GM12878 (cell line): ENCODE measurements at regions not wholly inside any gene's neighbourhood (a gene's known extent, or its start where the extent isn't known, plus 50 kb on each side); places are given as distances from the start of the nearest gene placed in this dataset.

Source experiments
- ATAC-seq: fragments of 200-7000 bp; cut with Tn5 transposase; 3 replicates; pipeline ENCODE4 v1.9.1; 2020; ENCODE audit warnings: mild to moderate bottlenecking, moderate library complexity
- BruUV-seq: library from RNA; stranded (reverse); fragments of 400-500 nt; replicated peaks from 2 replicates; lab custom pipeline; 2021; lab: Mats Ljungman, UMichigan
- CTCF ChIA-PET: fragments of 300-600 bp; sonication (Branson Sonifier 250); formaldehyde crosslinking; extraction: SDS; loops from one replicate; lab custom pipeline; 2021; ENCODE audit warnings: inconsistent platforms; lab: Yijun Ruan, JAX
- POLR2A ChIA-PET: fragments of 350-600 bp; formaldehyde crosslinking; extraction: SDS; loops from one replicate; lab custom pipeline; 2021; ENCODE audit warnings: inconsistent platforms; lab: Charles Lee
- RAD21 ChIA-PET: fragments of 300-600 bp; sonication (Branson Sonifier 250); formaldehyde crosslinking; loops from one replicate; lab custom pipeline; 2023; ENCODE audit warnings: antibody characterized with exemption; ENCODE audit not compliant: unreplicated experiment; lab: Charles Lee
- SMC1A ChIA-PET: fragments of 300-600 bp; sonication (Branson Sonifier 250); formaldehyde crosslinking; loops from one replicate; lab custom pipeline; 2023; ENCODE audit not compliant: unreplicated experiment, uncharacterized antibody; lab: Charles Lee
- DNase-seq: peaks from one replicate; pipeline ENCODE4 v3.0.0-alpha.2; 2011; ENCODE audit warnings: low read depth, low spot score
- FAIRE-seq: peaks from 3 replicates; lab custom pipeline; 2011; peaks lifted over from hg19 to GRCh38; lab: Jason Lieb, UNC
- H2AFZ ChIP-seq: 2 replicates; pipeline ENCODE4 v1.6.0; 2011; ENCODE audit warnings: low read depth, low read length, control low read depth; ENCODE audit not compliant: control insufficient read depth
- H3K27ac ChIP-seq: 2 replicates; pipeline ENCODE4 v1.5.1; 2011; ENCODE audit warnings: control low read depth; ENCODE audit not compliant: control insufficient read depth, insufficient read depth
- H3K27me3 ChIP-seq, 2 experiments: replicated peaks in 1 of 2; 2 replicates each; pipeline versions ENCODE4 v1.6.0 to v1.6.1; 2011; ENCODE audit warnings: low read length in 1 of 2; ENCODE audit not compliant: control insufficient read depth in 2 of 2, insufficient read depth in 2 of 2
- H3K36me3 ChIP-seq, 2 experiments: 2 replicates each; pipeline ENCODE4 v1.5.1; 2011; ENCODE audit warnings: low read length in 1 of 2; ENCODE audit not compliant: control insufficient read depth in 2 of 2, insufficient read depth in 2 of 2
- H3K4me1 ChIP-seq: 2 replicates; pipeline ENCODE4 v1.6.1; 2011; ENCODE audit warnings: mild to moderate bottlenecking, low read length, moderate library complexity, mixed read lengths; ENCODE audit not compliant: control insufficient read depth, insufficient read depth
- H3K4me2 ChIP-seq: 2 replicates; pipeline ENCODE4 v1.6.0; 2011; ENCODE audit warnings: control low read depth; ENCODE audit not compliant: control insufficient read depth, insufficient read depth
- H3K4me3 ChIP-seq: fragments of 200-600 bp; sonication (generic); 2 replicates; pipeline ENCODE4 v1.5.1; 2016
- H3K79me2 ChIP-seq: 2 replicates; pipeline ENCODE4 v1.6.0; 2011; ENCODE audit warnings: low read length; ENCODE audit not compliant: control insufficient read depth, insufficient read depth
- H3K9ac ChIP-seq: 2 replicates; pipeline ENCODE4 v1.8.0; 2011; ENCODE audit warnings: low read length, control low read depth, mixed read lengths; ENCODE audit not compliant: control insufficient read depth, insufficient read depth
- H3K9me3 ChIP-seq: replicated peaks from 3 replicates; pipeline ENCODE4 v1.5.1; 2011; ENCODE audit warnings: mild to moderate bottlenecking, low read length; ENCODE audit not compliant: control insufficient read depth, insufficient read depth
- H4K20me1 ChIP-seq: 2 replicates; pipeline ENCODE4 v1.6.0; 2011; ENCODE audit not compliant: control insufficient read depth, insufficient read depth
- ASH2L ChIP-seq: fragments of 300-600, 200-600 bp; sonication (generic); IDR thresholded peaks from 2 replicates; pipeline ENCODE4 v1.6.1; 2017; ENCODE audit warnings: low read depth, mild to moderate bottlenecking, borderline replicate concordance
- BRCA1 ChIP-seq: IDR thresholded peaks from 2 replicates; pipeline ENCODE4 v1.6.1; 2011; ENCODE audit warnings: low read depth, low read length, improper control_type of control experiment
- CEBPB ChIP-seq, 2 experiments: fragments of 150-350 bp in 1 of 2; IDR thresholded peaks; 2 replicates each; pipeline ENCODE4 v1.6.1; 2012 to 2014; ENCODE audit warnings: low read depth in 2 of 2, low read length in 2 of 2, borderline replicate concordance in 1 of 2, inconsistent platforms in 1 of 2
- CHD2 ChIP-seq: IDR thresholded peaks from 2 replicates; pipeline ENCODE4 v1.6.1; 2011; ENCODE audit warnings: low read depth, low read length, improper control_type of control experiment, borderline replicate concordance
- GABPA ChIP-seq: IDR thresholded peaks from 2 replicates; pipeline ENCODE4 v1.6.1; 2014; ENCODE audit warnings: antibody characterized with exemption, low read depth, mild to moderate bottlenecking, inconsistent platforms
- JUNB ChIP-seq: IDR thresholded peaks from 2 replicates; pipeline ENCODE4 v1.6.1; 2016; ENCODE audit warnings: antibody characterized with exemption, mild to moderate bottlenecking
- KAT2A ChIP-seq: conservative IDR thresholded peaks from 2 replicates; pipeline ENCODE4 v1.6.1; 2011; ENCODE audit warnings: low read depth, low read length; ENCODE audit not compliant: control insufficient read depth
- MTA3 ChIP-seq: IDR thresholded peaks from 2 replicates; pipeline ENCODE4 v1.6.1; 2012; ENCODE audit warnings: low read length, inconsistent platforms, borderline replicate concordance
- NBN ChIP-seq: fragments of 450-650 bp; IDR thresholded peaks from 2 replicates; pipeline ENCODE4 v1.6.1; 2016
- NRF1 ChIP-seq: conservative IDR thresholded peaks from 2 replicates; pipeline ENCODE4 v1.6.1; 2011; ENCODE audit warnings: mild to moderate bottlenecking, low read depth, low read length, improper control_type of control experiment
- RAD51 ChIP-seq: fragments of 450-650 bp; IDR thresholded peaks from 2 replicates; pipeline ENCODE4 v1.6.1; 2016; ENCODE audit warnings: moderate library complexity, mild to moderate bottlenecking, inconsistent platforms
- RCOR1 ChIP-seq: conservative IDR thresholded peaks from 2 replicates; pipeline ENCODE4 v1.6.1; 2012; ENCODE audit warnings: low read depth, low read length, improper control_type of control experiment
- RFX5 ChIP-seq: IDR thresholded peaks from 2 replicates; pipeline ENCODE4 v1.6.1; 2011; ENCODE audit warnings: low read depth, low read length, improper control_type of control experiment
- ZNF274 ChIP-seq: IDR thresholded peaks from one replicate; pipeline ENCODE4 v1.8.0; 2011; ENCODE audit not compliant: insufficient read length, insufficient read depth
- whole genome bisulfite sequencing: methylation state at CpG from one replicate; pipeline ENCODE4 v1.1.6; 2016; ENCODE audit warnings: low lambda C conversion rate; ENCODE audit not compliant: insufficient replicate concordance, insufficient coverage; ENCODE audit errors: missing lambda C conversion rate; 5-methylcytosine and 5-hydroxymethylcytosine counted together
- in situ Hi-C: fragments of 300-500 bp; cut with MboI; formaldehyde crosslinking; loops from 9 replicates; pipeline ENCODE4 v1.14.3; 2018; ENCODE audit warnings: mixed read lengths
- intact Hi-C: fragments of 100-400 bp; cut with micrococcal nuclease; formaldehyde crosslinking; loops from one replicate; pipeline ENCODE4 v1.14.2; 2022; ENCODE audit not compliant: unreplicated experiment
- TF ChIP-seq, protein P1 (sequence below): fragments of 450-650 bp; IDR thresholded peaks from 2 replicates; pipeline ENCODE4 v1.6.1; 2017; ENCODE audit warnings: mild to moderate bottlenecking, moderate library complexity
- TF ChIP-seq, protein P2 (sequence below): fragments of 450-650 bp; IDR thresholded peaks from 2 replicates; pipeline ENCODE4 v1.6.1; 2017; ENCODE audit warnings: mild to moderate bottlenecking
- TF ChIP-seq, protein P3 (sequence below): fragments of 450-650 bp; IDR thresholded peaks from 2 replicates; pipeline ENCODE4 v1.6.1; 2017; ENCODE audit warnings: antibody characterized with exemption, mild to moderate bottlenecking, moderate library complexity

DNA sequence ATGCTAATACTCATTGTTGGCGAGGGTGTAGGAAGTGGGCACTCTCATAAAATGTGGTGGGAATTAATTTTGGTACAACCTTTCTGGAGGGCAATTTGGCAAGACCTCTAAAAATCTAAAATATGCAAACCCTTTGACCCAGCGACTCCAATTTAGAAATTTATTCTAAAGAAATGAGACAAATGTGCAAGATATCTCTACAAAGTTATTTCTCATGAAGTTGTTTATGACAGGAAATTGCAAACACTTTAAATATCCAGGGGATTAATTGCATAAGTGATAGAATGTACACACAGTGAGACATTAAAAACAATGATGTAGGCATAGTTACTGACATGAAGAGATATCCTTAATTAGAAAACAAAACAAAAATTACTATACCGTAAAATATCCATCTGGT, 246.3 kb upstream of the MAP3K1 start:
- FAIRE-seq: no peak
- CTCF ChIA-PET: interaction anchor here (0.6 to 1.3 kb wide), 3 partner anchors 9 to 101 kb away, joined by 3 read pairs; no protein-coding TSS in a partner anchor
- intact Hi-C loops (no loop called here), in situ Hi-C loops (no loop called here)
- Histone ChIP-seq H3K27me3 (peaks cover 0 to 3% of the 10 kb centered on the region in 2 experiments; a peak in 1 of 4 replicates), H2AFZ (no peak overlapping the region), H3K79me2 (no peaks in the 10 kb centered on the region), H3K4me3 (no peak overlapping the region), H3K9me3 (no peaks in the 10 kb centered on the region; the same call in 2 of the 3 replicates), H3K4me2 (no peak overlapping the region), H3K4me1 (peaks cover 11% of the 10 kb centered on the region), H3K9ac (no peak overlapping the region), H4K20me1 (no peaks in the 10 kb centered on the region), H3K27ac (no peak overlapping the region), H3K36me3 (no peaks in the 10 kb centered on the region)
- 40% methylated on average over 3 of the region's 3 CpGs for WGBS
- BruUV-seq: no TSS peak
- no peak for ATAC-seq
- POLR2A ChIA-PET: no interaction called here
- DNase-seq: no peak
- TF ChIP-seq, protein P1, sequence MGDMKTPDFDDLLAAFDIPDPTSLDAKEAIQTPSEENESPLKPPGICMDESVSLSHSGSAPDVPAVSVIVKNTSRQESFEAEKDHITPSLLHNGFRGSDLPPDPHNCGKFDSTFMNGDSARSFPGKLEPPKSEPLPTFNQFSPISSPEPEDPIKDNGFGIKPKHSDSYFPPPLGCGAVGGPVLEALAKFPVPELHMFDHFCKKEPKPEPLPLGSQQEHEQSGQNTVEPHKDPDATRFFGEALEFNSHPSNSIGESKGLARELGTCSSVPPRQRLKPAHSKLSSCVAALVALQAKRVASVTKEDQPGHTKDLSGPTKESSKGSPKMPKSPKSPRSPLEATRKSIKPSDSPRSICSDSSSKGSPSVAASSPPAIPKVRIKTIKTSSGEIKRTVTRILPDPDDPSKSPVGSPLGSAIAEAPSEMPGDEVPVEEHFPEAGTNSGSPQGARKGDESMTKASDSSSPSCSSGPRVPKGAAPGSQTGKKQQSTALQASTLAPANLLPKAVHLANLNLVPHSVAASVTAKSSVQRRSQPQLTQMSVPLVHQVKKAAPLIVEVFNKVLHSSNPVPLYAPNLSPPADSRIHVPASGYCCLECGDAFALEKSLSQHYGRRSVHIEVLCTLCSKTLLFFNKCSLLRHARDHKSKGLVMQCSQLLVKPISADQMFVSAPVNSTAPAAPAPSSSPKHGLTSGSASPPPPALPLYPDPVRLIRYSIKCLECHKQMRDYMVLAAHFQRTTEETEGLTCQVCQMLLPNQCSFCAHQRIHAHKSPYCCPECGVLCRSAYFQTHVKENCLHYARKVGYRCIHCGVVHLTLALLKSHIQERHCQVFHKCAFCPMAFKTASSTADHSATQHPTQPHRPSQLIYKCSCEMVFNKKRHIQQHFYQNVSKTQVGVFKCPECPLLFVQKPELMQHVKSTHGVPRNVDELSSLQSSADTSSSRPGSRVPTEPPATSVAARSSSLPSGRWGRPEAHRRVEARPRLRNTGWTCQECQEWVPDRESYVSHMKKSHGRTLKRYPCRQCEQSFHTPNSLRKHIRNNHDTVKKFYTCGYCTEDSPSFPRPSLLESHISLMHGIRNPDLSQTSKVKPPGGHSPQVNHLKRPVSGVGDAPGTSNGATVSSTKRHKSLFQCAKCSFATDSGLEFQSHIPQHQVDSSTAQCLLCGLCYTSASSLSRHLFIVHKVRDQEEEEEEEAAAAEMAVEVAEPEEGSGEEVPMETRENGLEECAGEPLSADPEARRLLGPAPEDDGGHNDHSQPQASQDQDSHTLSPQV: no peak
- TF ChIP-seq BRCA1 (no peak), CEBPB (IDR thresholded peaks at IDR 0.05; ENCODE audit: borderline replicate concordance in 1 of 2, low read depth in 2 of 2, low read length in 2 of 2) (no peak), RFX5 (no peak), RAD51 (no peak), CHD2 (no peak), ZNF274 (no peak), GABPA (no peak), RCOR1 (no peak), JUNB (no peak), ASH2L (no peak), NBN (no peak), MTA3 (no peak), NRF1 (no peak), KAT2A (no peak)
- TF ChIP-seq, protein P2, sequence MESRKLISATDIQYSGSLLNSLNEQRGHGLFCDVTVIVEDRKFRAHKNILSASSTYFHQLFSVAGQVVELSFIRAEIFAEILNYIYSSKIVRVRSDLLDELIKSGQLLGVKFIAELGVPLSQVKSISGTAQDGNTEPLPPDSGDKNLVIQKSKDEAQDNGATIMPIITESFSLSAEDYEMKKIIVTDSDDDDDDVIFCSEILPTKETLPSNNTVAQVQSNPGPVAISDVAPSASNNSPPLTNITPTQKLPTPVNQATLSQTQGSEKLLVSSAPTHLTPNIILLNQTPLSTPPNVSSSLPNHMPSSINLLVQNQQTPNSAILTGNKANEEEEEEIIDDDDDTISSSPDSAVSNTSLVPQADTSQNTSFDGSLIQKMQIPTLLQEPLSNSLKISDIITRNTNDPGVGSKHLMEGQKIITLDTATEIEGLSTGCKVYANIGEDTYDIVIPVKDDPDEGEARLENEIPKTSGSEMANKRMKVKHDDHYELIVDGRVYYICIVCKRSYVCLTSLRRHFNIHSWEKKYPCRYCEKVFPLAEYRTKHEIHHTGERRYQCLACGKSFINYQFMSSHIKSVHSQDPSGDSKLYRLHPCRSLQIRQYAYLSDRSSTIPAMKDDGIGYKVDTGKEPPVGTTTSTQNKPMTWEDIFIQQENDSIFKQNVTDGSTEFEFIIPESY: no peak
- TF ChIP-seq, protein P3, sequence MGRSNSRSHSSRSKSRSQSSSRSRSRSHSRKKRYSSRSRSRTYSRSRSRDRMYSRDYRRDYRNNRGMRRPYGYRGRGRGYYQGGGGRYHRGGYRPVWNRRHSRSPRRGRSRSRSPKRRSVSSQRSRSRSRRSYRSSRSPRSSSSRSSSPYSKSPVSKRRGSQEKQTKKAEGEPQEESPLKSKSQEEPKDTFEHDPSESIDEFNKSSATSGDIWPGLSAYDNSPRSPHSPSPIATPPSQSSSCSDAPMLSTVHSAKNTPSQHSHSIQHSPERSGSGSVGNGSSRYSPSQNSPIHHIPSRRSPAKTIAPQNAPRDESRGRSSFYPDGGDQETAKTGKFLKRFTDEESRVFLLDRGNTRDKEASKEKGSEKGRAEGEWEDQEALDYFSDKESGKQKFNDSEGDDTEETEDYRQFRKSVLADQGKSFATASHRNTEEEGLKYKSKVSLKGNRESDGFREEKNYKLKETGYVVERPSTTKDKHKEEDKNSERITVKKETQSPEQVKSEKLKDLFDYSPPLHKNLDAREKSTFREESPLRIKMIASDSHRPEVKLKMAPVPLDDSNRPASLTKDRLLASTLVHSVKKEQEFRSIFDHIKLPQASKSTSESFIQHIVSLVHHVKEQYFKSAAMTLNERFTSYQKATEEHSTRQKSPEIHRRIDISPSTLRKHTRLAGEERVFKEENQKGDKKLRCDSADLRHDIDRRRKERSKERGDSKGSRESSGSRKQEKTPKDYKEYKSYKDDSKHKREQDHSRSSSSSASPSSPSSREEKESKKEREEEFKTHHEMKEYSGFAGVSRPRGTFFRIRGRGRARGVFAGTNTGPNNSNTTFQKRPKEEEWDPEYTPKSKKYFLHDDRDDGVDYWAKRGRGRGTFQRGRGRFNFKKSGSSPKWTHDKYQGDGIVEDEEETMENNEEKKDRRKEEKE: no peak
- RAD21 ChIA-PET: no interaction called here
- SMC1A ChIA-PET: no interaction called here
